ENCODE measurements at regions not wholly inside any gene's neighbourhood (a gene's known extent, or its start where the extent isn't known, plus 50 kb on each side); places are given as distances from the start of the nearest gene placed in this dataset.
"Not testable (repeated sequence)": the region's sequence is repeated elsewhere in the genome, so short reads cannot be mapped to it uniquely, and the experiment has no call there.

DNA sequence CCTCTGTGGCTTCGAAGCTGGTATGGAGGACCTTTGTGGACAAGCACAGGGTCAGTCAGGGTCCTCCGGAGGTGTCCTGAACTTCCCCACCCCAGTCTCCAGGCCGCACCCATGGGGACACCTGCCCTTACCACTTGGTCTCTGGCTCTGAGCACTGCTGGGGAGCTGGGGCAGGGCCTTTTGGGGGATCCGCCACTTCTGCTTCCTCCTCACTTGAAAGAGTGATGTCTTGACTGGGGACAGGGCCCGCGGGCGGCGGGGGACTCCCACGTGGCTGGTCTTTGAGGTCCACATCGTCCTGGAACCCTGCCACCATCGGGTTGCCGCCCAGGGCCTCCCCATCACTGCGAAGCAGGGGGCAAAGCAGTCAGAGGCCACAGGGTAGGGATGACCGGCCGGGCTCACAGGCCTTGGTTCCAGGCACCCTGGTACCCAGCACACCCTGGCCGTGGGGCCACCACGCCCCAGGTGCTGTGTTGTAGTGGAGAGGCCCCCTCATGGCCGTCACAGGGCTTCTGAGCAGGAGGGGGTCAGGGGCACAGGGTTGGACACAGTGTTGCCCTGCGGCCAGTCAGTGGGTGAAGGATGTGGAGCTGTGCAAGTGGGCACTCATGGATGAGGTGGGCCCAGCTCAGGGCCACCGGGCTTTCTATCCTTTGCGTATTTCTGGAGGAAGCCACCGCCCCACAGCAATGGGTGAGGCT lies 256.4 kb downstream of the ANKRD30B start:
- H3K9ac ChIP-seq (ENCODE audit: low read depth in 2 of 2, low read length in 2 of 2); H3K27me3 ChIP-seq; H3K4me3 ChIP-seq; intact Hi-C loops (cut with DNase I); H3K4me1 ChIP-seq; H3K36me3 ChIP-seq; H3K9me3 ChIP-seq; H3K27ac ChIP-seq; DNase-seq: not testable (repeated sequence)

DNA sequence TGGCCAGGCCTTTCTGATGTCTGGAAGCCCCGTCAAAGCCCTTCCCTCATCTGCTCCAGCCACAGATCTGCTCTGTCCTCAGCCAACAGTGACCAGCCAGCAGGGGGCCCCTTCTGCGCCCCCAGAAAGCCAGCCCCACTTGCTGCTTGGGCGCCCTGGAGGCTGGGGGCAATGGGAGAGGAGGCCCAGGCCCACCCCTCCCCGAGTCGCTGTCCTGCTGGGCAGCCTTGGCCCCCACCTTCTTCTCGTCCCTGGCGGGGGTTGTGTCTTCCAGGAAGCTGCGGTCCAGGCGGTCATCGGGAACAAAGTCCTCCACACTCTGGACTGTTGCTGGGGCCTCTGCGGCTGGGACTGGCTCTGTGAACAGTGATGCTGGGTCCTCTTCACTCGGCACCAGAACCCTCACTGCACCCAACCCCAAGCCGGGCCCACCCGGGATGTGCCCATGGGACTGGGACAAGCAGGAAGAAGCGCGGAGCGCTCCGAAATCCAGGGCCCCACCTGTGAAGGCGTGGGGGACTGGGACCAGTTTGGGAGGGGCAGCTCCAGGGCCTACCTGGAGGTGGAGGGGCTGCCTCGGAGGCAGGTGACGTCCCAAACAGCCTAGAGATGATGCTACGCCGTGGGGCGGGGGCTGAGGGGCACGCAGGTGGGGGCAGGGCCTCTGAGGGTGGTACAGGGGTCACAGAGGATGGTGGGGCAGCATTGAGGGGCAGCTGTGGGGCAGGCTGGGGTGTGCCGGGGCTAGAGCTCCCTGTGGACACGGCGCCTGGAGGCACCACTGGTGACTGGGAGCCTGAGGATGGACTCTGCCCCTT lies 257.6 kb downstream of the ANKRD30B start:
- no peaks in the 10 kb centered on the region for H3K36me3 ChIP-seq
- H3K4me1 ChIP-seq = no peaks in the 10 kb centered on the region
- intact Hi-C loops (cut with DNase I) = no loop called here
- H3K9ac ChIP-seq (ENCODE audit: low read depth in 2 of 2, low read length in 2 of 2) = no peak overlapping the region
- no peaks in the 10 kb centered on the region for H3K27me3 ChIP-seq
- H3K9me3 ChIP-seq = no peaks in the 10 kb centered on the region
- no peak overlapping the region for H3K4me3 ChIP-seq
- TF ChIP-seq CTCF (IDR thresholded peaks at IDR 0.05) = no peak
- no peak for DNase-seq
- no peak overlapping the region for H3K27ac ChIP-seq

- H3K9ac ChIP-seq (ENCODE audit: low read depth in 2 of 2, low read length in 2 of 2); H3K4me3 ChIP-seq; DNase-seq; H3K4me1 ChIP-seq; H3K9me3 ChIP-seq; H3K27ac ChIP-seq; intact Hi-C loops (cut with DNase I); H3K27me3 ChIP-seq; H3K36me3 ChIP-seq: not testable (repeated sequence)
These were observed 258.6 kb downstream of the ANKRD30B start for GRCh38 chr18:15006616-15007015.

- H3K9ac ChIP-seq (ENCODE audit: low read depth in 2 of 2, low read length in 2 of 2); intact Hi-C loops (cut with DNase I); DNase-seq; H3K27me3 ChIP-seq; H3K9me3 ChIP-seq; H3K4me3 ChIP-seq; H3K4me1 ChIP-seq; H3K36me3 ChIP-seq; H3K27ac ChIP-seq: not testable (repeated sequence)
These were observed 278.1 kb downstream of the ANKRD30B start for GRCh38 chr18:15026041-15026440.

- H3K27me3 ChIP-seq; H3K36me3 ChIP-seq; DNase-seq; H3K27ac ChIP-seq; H3K9ac ChIP-seq (ENCODE audit: low read depth in 2 of 2, low read length in 2 of 2); H3K4me3 ChIP-seq; H3K4me1 ChIP-seq; H3K9me3 ChIP-seq; intact Hi-C loops (cut with DNase I): not testable (repeated sequence)
These were observed 280.1 kb downstream of the ANKRD30B start for GRCh38 chr18:15028037-15028436.

- H3K9ac ChIP-seq (ENCODE audit: low read depth in 2 of 2, low read length in 2 of 2); H3K27ac ChIP-seq; H3K9me3 ChIP-seq; H3K27me3 ChIP-seq; intact Hi-C loops (cut with DNase I); DNase-seq; H3K4me1 ChIP-seq; H3K4me3 ChIP-seq; H3K36me3 ChIP-seq: not testable (repeated sequence)
These were observed 312.4 kb downstream of the ANKRD30B start for GRCh38 chr18:15060279-15060880.

- H3K27me3 ChIP-seq; H3K4me3 ChIP-seq; H3K36me3 ChIP-seq; H3K27ac ChIP-seq; H3K9me3 ChIP-seq; intact Hi-C loops (cut with DNase I); H3K4me1 ChIP-seq; H3K9ac ChIP-seq (ENCODE audit: low read depth in 2 of 2, low read length in 2 of 2); DNase-seq: not testable (repeated sequence)
These were observed 313.4 kb downstream of the ANKRD30B start for GRCh38 chr18:15061289-15061896.

DNA sequence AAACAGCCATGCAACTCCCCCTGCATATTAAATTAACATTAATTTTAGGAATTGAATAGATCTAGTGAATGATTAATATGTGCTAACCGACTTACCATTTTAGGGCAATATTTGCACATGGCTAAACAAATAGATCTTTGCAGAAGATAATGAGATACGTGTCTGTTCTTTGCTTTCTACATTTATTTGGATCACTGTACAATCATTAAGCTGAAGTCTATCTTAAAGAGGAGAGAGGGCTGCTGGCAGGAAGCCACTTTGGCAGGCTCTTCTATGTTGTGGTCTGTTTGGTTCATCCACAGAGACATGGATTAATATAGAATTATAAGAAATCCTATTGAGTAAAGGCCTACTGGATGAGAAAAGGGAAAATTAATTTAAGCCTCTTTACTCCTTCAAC lies 318.5 kb downstream of the ANKRD30B start:
- H3K27ac ChIP-seq; intact Hi-C loops (cut with DNase I): not testable (repeated sequence)

GRCh38 chr18:15071311-15071710 lies 323.3 kb downstream of the ANKRD30B start:
- H3K27ac ChIP-seq; H3K27me3 ChIP-seq; DNase-seq; intact Hi-C loops (cut with DNase I); H3K9me3 ChIP-seq; H3K4me1 ChIP-seq; H3K36me3 ChIP-seq; H3K4me3 ChIP-seq; H3K9ac ChIP-seq (ENCODE audit: low read depth in 2 of 2, low read length in 2 of 2): not testable (repeated sequence)

More for the DNA sequence above, 318.5 kb downstream of the ANKRD30B start:
- not testable (repeated sequence) for H3K4me3 ChIP-seq; H3K9ac ChIP-seq (ENCODE audit: low read depth in 2 of 2, low read length in 2 of 2); H3K4me1 ChIP-seq; DNase-seq; H3K9me3 ChIP-seq; H3K27me3 ChIP-seq; H3K36me3 ChIP-seq

All from colonic mucosa (tissue), 4 donors.